ENCODE measurements at regions not wholly inside any gene's neighbourhood (a gene's known extent, or its start where the extent isn't known, plus 50 kb on each side); places are given as distances from the start of the nearest gene placed in this dataset.

DNA sequence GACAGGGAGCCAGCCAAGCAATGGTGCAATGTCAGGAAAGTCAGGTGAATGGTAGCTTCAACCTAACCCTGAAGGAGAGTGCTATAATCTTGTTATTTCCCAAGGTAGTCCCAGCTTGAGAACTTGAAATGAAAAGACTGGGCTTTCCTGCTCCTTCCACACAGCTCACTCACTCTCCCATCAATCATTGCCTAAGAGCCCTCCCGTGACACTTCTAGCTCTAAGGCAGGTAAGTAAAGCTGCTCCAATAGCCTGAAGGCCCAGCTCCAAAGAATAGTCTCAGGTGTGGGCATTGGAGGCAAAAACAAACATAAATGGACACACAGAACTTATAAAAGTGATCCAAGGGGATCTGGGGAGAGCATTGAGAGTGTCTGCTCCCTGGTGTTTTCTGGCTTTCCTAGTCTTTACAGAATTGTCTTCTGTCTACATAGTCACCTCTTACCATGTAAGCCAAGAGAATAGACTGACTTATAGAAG, 63.1 kb upstream of the TBC1D5 start:
- TF ChIP-seq MAFK (IDR thresholded peaks at IDR 0.05; ENCODE audit: partially characterized antibody) (no peak), EP300 (IDR thresholded peaks at IDR 0.05) (no peak), HDAC2 (IDR thresholded peaks at IDR 0.05) (no peak)
- TF ChIP-seq, protein P1, sequence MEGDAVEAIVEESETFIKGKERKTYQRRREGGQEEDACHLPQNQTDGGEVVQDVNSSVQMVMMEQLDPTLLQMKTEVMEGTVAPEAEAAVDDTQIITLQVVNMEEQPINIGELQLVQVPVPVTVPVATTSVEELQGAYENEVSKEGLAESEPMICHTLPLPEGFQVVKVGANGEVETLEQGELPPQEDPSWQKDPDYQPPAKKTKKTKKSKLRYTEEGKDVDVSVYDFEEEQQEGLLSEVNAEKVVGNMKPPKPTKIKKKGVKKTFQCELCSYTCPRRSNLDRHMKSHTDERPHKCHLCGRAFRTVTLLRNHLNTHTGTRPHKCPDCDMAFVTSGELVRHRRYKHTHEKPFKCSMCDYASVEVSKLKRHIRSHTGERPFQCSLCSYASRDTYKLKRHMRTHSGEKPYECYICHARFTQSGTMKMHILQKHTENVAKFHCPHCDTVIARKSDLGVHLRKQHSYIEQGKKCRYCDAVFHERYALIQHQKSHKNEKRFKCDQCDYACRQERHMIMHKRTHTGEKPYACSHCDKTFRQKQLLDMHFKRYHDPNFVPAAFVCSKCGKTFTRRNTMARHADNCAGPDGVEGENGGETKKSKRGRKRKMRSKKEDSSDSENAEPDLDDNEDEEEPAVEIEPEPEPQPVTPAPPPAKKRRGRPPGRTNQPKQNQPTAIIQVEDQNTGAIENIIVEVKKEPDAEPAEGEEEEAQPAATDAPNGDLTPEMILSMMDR (IDR thresholded peaks at IDR 0.05), result no peak

All from A549 (cell line).